Esophagus squamous epithelium (tissue), 4 donors: ENCODE measurements at regions not wholly inside any gene's neighbourhood (a gene's known extent, or its start where the extent isn't known, plus 50 kb on each side); places are given as distances from the start of the nearest gene placed in this dataset.
"Not testable (repeated sequence)": the region's sequence is repeated elsewhere in the genome, so short reads cannot be mapped to it uniquely, and the experiment has no call there.

ENCODE experiments used
- POLR2A ChIP-seq, 4 donors: fragments of 450-650 bp; IDR thresholded peaks; one replicate each; pipeline ENCODE4 v1.6.1; 2017; ENCODE audit warnings: antibody characterized with exemption in 4 of 4, mild to moderate bottlenecking in 4 of 4, moderate library complexity in 3 of 4
- TF ChIP-seq, protein P1 (sequence below), 6 experiments: fragments of 450-650 bp in 4 of 6; fragments of 200-600 bp in 2 of 6; sonication (generic) in 2 of 6; IDR thresholded peaks; one replicate each; pipeline ENCODE4 v1.5.1; 2016 to 2019; ENCODE audit warnings: antibody characterized with exemption in 6 of 6, mild to moderate bottlenecking in 4 of 6, moderate library complexity in 4 of 6

DNA sequence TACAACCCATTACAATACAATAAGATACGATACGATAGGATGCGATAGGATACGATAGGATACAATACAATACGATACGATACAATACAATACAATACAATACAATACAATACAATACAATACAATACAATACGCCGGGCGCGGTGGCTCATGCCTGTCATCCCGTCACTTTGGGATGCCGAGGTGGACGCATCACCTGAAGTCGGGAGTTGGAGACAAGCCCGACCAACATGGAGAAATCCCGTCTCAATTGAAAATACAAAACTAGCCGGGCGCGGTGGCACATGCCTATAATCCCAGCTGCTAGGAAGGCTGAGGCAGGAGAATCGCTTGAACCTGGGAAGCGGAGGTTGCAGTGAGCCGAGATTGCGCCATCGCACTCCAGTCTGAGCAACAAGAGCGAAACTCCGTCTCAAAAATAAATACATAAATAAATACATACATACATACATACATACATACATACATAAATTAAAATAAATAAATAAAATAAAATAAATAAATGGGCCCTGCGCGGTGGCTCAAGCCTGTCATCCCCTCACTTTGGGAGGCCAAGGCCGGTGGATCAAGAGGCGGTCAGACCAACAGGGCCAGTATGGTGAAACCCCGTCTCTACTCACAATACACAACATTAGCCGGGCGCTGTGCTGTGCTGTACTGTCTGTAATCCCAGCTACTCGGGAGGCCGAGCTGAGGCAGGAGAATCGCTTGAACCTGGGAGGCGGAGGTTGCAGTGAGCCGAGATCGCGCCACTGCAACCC is 2275.6 kb upstream of the TPTE start:
- TF ChIP-seq, protein P1, sequence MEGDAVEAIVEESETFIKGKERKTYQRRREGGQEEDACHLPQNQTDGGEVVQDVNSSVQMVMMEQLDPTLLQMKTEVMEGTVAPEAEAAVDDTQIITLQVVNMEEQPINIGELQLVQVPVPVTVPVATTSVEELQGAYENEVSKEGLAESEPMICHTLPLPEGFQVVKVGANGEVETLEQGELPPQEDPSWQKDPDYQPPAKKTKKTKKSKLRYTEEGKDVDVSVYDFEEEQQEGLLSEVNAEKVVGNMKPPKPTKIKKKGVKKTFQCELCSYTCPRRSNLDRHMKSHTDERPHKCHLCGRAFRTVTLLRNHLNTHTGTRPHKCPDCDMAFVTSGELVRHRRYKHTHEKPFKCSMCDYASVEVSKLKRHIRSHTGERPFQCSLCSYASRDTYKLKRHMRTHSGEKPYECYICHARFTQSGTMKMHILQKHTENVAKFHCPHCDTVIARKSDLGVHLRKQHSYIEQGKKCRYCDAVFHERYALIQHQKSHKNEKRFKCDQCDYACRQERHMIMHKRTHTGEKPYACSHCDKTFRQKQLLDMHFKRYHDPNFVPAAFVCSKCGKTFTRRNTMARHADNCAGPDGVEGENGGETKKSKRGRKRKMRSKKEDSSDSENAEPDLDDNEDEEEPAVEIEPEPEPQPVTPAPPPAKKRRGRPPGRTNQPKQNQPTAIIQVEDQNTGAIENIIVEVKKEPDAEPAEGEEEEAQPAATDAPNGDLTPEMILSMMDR (IDR thresholded peaks at IDR 0.05) = not testable (repeated sequence)
- TF ChIP-seq POLR2A (IDR thresholded peaks at IDR 0.05) = not testable (repeated sequence)
